ENCODE measurements at regions not wholly inside any gene's neighbourhood (a gene's known extent, or its start where the extent isn't known, plus 50 kb on each side); places are given as distances from the start of the nearest gene placed in this dataset.

GRCh38 chr1:114234408-114235124 is 80.9 kb upstream of the SYT6 start:
- no peak for TF ChIP-seq ELF4 (IDR thresholded peaks at IDR 0.05)
- no peak for TF ChIP-seq FOXK2 (IDR thresholded peaks at IDR 0.05)
- no peak for TF ChIP-seq L3MBTL2 (conservative IDR thresholded peaks at IDR 0.05)
- TF ChIP-seq NFRKB (IDR thresholded peaks at IDR 0.05), result no peak
- no peak for TF ChIP-seq ARNT (IDR thresholded peaks at IDR 0.05)
- no peak for TF ChIP-seq LEF1 (IDR thresholded peaks at IDR 0.05; ENCODE audit: borderline replicate concordance)
- TF ChIP-seq TARDBP (IDR thresholded peaks at IDR 0.05), result no peak
- no peak for TF ChIP-seq FOXM1 (IDR thresholded peaks at IDR 0.05; ENCODE audit: borderline replicate concordance)
- no peak for TF ChIP-seq SP1 (IDR thresholded peaks at IDR 0.05)
- TF ChIP-seq ZNF384 (IDR thresholded peaks at IDR 0.05), result no peak
- TF ChIP-seq CTBP1 (IDR thresholded peaks at IDR 0.05; ENCODE audit: borderline replicate concordance), result no peak
- TF ChIP-seq HDGF (IDR thresholded peaks at IDR 0.05; ENCODE audit: borderline replicate concordance), result no peak
- no peak for TF ChIP-seq FOXA1 (IDR thresholded peaks at IDR 0.05)
- no peak for TF ChIP-seq SUZ12 (IDR thresholded peaks at IDR 0.05)
- TF ChIP-seq BHLHE40 (IDR thresholded peaks at IDR 0.05; ENCODE audit: borderline replicate concordance), result no peak
- TF ChIP-seq PKNOX1 (IDR thresholded peaks at IDR 0.05), result no peak
- DNase-seq (ENCODE audit: extremely low spot score), result no peak
- POLR2A ChIA-PET, result no interaction called here
- CTCF ChIA-PET, result no interaction called here

- POLR2A ChIA-PET, result no interaction called here
- DNase-seq (ENCODE audit: extremely low spot score), result no peak
- CTCF ChIA-PET, result no interaction called here
- no peak for TF ChIP-seq LEF1 (IDR thresholded peaks at IDR 0.05; ENCODE audit: borderline replicate concordance)
Measured at GRCh38 chr1:114232691-114233090, 79.0 kb upstream of the SYT6 start.

GRCh38 chr1:114231301-114231700 is 77.6 kb upstream of the SYT6 start:
- DNase-seq (ENCODE audit: extremely low spot score), result no peak
- TF ChIP-seq HDGF (IDR thresholded peaks at IDR 0.05; ENCODE audit: borderline replicate concordance), result no peak
- no peak for TF ChIP-seq ZNF384 (IDR thresholded peaks at IDR 0.05)
- TF ChIP-seq SP1 (IDR thresholded peaks at IDR 0.05), result no peak
- TF ChIP-seq FOXA1 (IDR thresholded peaks at IDR 0.05), result no peak
- no peak for TF ChIP-seq L3MBTL2 (conservative IDR thresholded peaks at IDR 0.05)
- TF ChIP-seq ARNT (IDR thresholded peaks at IDR 0.05), result no peak
- no peak for TF ChIP-seq PKNOX1 (IDR thresholded peaks at IDR 0.05)
- no peak for TF ChIP-seq BHLHE40 (IDR thresholded peaks at IDR 0.05; ENCODE audit: borderline replicate concordance)
- TF ChIP-seq FOXM1 (IDR thresholded peaks at IDR 0.05; ENCODE audit: borderline replicate concordance), result no peak
- TF ChIP-seq ELF4 (IDR thresholded peaks at IDR 0.05), result no peak
- no peak for TF ChIP-seq NFRKB (IDR thresholded peaks at IDR 0.05)
- TF ChIP-seq CTBP1 (IDR thresholded peaks at IDR 0.05; ENCODE audit: borderline replicate concordance), result no peak
- TF ChIP-seq LEF1 (IDR thresholded peaks at IDR 0.05; ENCODE audit: borderline replicate concordance), result no peak
- CTCF ChIA-PET, result no interaction called here
- POLR2A ChIA-PET, result no interaction called here

GRCh38 chr1:114229368-114229767 is 75.7 kb upstream of the SYT6 start:
- no peak for DNase-seq (ENCODE audit: extremely low spot score)
- TF ChIP-seq SUZ12 (IDR thresholded peaks at IDR 0.05) (no peak), NFRKB (IDR thresholded peaks at IDR 0.05) (no peak), ZNF384 (IDR thresholded peaks at IDR 0.05) (no peak), PKNOX1 (IDR thresholded peaks at IDR 0.05) (no peak), L3MBTL2 (conservative IDR thresholded peaks at IDR 0.05) (no peak), TARDBP (IDR thresholded peaks at IDR 0.05) (no peak), ELF4 (IDR thresholded peaks at IDR 0.05) (no peak), FOXK2 (IDR thresholded peaks at IDR 0.05) (no peak), CTBP1 (IDR thresholded peaks at IDR 0.05; ENCODE audit: borderline replicate concordance) (no peak), BHLHE40 (IDR thresholded peaks at IDR 0.05; ENCODE audit: borderline replicate concordance) (no peak), ARNT (IDR thresholded peaks at IDR 0.05) (no peak), FOXA1 (IDR thresholded peaks at IDR 0.05) (no peak), FOXM1 (IDR thresholded peaks at IDR 0.05; ENCODE audit: borderline replicate concordance) (no peak), HDGF (IDR thresholded peaks at IDR 0.05; ENCODE audit: borderline replicate concordance) (no peak), LEF1 (IDR thresholded peaks at IDR 0.05; ENCODE audit: borderline replicate concordance) (no peak), SP1 (IDR thresholded peaks at IDR 0.05) (no peak)
- CTCF ChIA-PET, result no interaction called here
- POLR2A ChIA-PET, result no interaction called here

GRCh38 chr1:114227059-114227458 is 73.4 kb upstream of the SYT6 start:
- CTCF ChIA-PET, result no interaction called here
- TF ChIP-seq ELF4 (IDR thresholded peaks at IDR 0.05), result no peak
- no peak for TF ChIP-seq LEF1 (IDR thresholded peaks at IDR 0.05; ENCODE audit: borderline replicate concordance)
- no peak for TF ChIP-seq ZNF384 (IDR thresholded peaks at IDR 0.05)
- no peak for TF ChIP-seq PKNOX1 (IDR thresholded peaks at IDR 0.05)
- no peak for TF ChIP-seq ARNT (IDR thresholded peaks at IDR 0.05)
- TF ChIP-seq CTBP1 (IDR thresholded peaks at IDR 0.05; ENCODE audit: borderline replicate concordance), result no peak
- no peak for TF ChIP-seq NFRKB (IDR thresholded peaks at IDR 0.05)
- no peak for TF ChIP-seq SUZ12 (IDR thresholded peaks at IDR 0.05)
- TF ChIP-seq FOXA1 (IDR thresholded peaks at IDR 0.05), result no peak
- TF ChIP-seq L3MBTL2 (conservative IDR thresholded peaks at IDR 0.05), result no peak
- no peak for TF ChIP-seq FOXM1 (IDR thresholded peaks at IDR 0.05; ENCODE audit: borderline replicate concordance)
- TF ChIP-seq SP1 (IDR thresholded peaks at IDR 0.05), result no peak
- no peak for TF ChIP-seq HDGF (IDR thresholded peaks at IDR 0.05; ENCODE audit: borderline replicate concordance)
- no peak for TF ChIP-seq FOXK2 (IDR thresholded peaks at IDR 0.05)
- TF ChIP-seq TARDBP (IDR thresholded peaks at IDR 0.05), result no peak
- POLR2A ChIA-PET, result no interaction called here

More at GRCh38 chr1:114227059-114227458, 73.4 kb upstream of the SYT6 start:
- no peak for DNase-seq (ENCODE audit: extremely low spot score)
